ENCODE measurements at regions not wholly inside any gene's neighbourhood (a gene's known extent, or its start where the extent isn't known, plus 50 kb on each side); places are given as distances from the start of the nearest gene placed in this dataset.
"Not testable (repeated sequence)": the region's sequence is repeated elsewhere in the genome, so short reads cannot be mapped to it uniquely, and the experiment has no call there.

- Histone ChIP-seq H3K4me3 (no peak overlapping the region), H3K4me1 (no peaks in the 10 kb centered on the region), H3K9me3 (no peaks in the 10 kb centered on the region), H3K27ac (no peak overlapping the region), H3K27me3 (ENCODE audit: low read depth) (peaks cover 13% of the 10 kb centered on the region), H3K36me3 (no peaks in the 10 kb centered on the region)
- ATAC-seq (no peak), DNase-seq (no peak)
- intact Hi-C loops (cut with DNase I): no loop called here
- no peak for TF ChIP-seq CTCF (IDR thresholded peaks at IDR 0.05)
Measured at GRCh38 chr15:28459279-28459678, 73.5 kb downstream of the GOLGA8G start.

GRCh38 chr15:28457396-28457932 is 75.3 kb downstream of the GOLGA8G start:
- H3K36me3 ChIP-seq; H3K4me1 ChIP-seq; H3K9me3 ChIP-seq; H3K4me3 ChIP-seq; ATAC-seq; intact Hi-C loops (cut with DNase I); DNase-seq; H3K27ac ChIP-seq: not testable (repeated sequence)
- peaks cover 13% of the 10 kb centered on the region for H3K27me3 ChIP-seq (ENCODE audit: low read depth)

GRCh38 chr15:28456476-28457395 is 76.0 kb downstream of the GOLGA8G start:
- Histone ChIP-seq H3K4me3 (no peak overlapping the region), H3K36me3 (no peaks in the 10 kb centered on the region), H3K9me3 (no peaks in the 10 kb centered on the region), H3K27me3 (ENCODE audit: low read depth) (peaks cover 13% of the 10 kb centered on the region), H3K27ac (no peak overlapping the region), H3K4me1 (no peaks in the 10 kb centered on the region)
- DNase-seq (peak; percentile 43), ATAC-seq (no peak)
- no peak for TF ChIP-seq CTCF (IDR thresholded peaks at IDR 0.05)
- intact Hi-C loops (cut with DNase I): no loop called here

GRCh38 chr15:28455537-28456475 is 77.0 kb downstream of the GOLGA8G start:
- H3K9me3 ChIP-seq; H3K4me3 ChIP-seq; H3K27ac ChIP-seq; H3K4me1 ChIP-seq; ATAC-seq; H3K36me3 ChIP-seq; intact Hi-C loops (cut with DNase I): not testable (repeated sequence)
- DNase-seq: peak; percentile 41
- H3K27me3 ChIP-seq (ENCODE audit: low read depth): peaks cover 13% of the 10 kb centered on the region

GRCh38 chr15:28454751-28455220 is 76.3 kb downstream of the GOLGA8F start:
- not testable (repeated sequence) for H3K4me3 ChIP-seq, DNase-seq

More at GRCh38 chr15:28454751-28455220, 76.3 kb downstream of the GOLGA8F start:
- peaks cover 13% of the 10 kb centered on the region for H3K27me3 ChIP-seq (ENCODE audit: low read depth)
- H3K9me3 ChIP-seq; intact Hi-C loops (cut with DNase I); ATAC-seq; H3K36me3 ChIP-seq; H3K27ac ChIP-seq; H3K4me1 ChIP-seq: not testable (repeated sequence)

Measured in lower lobe of right lung (tissue), 2 donors.